Kidney (tissue), 13 donors: ENCODE measurements at regions not wholly inside any gene's neighbourhood (a gene's known extent, or its start where the extent isn't known, plus 50 kb on each side); places are given as distances from the start of the nearest gene placed in this dataset.

ENCODE experiments used
- DNase-seq, 5 donors: peaks; one replicate each; pipeline ENCODE4 v3.0.0-alpha.2; 2013 to 2020
- FAIRE-seq: peaks from 2 replicates; lab custom pipeline; 2012; peaks lifted over from hg19 to GRCh38; lab: Jason Lieb, UNC
- H3K27ac ChIP-seq, 2 donors: one replicate each; pipeline ENCODE4 v1.7.0; 2013; ENCODE audit warnings: low read depth in 2 of 2, low read length in 2 of 2, inconsistent platforms in 1 of 2
- H3K27me3 ChIP-seq: one replicate; pipeline ENCODE4 v1.7.1; 2013; ENCODE audit warnings: low read length, inconsistent platforms; ENCODE audit not compliant: control insufficient read depth, insufficient read depth
- H3K36me3 ChIP-seq, 3 donors: one replicate each; pipeline versions ENCODE4 v1.7.0 to v1.7.1; 2013; ENCODE audit warnings: low read length in 3 of 3, control low read depth in 1 of 3, inconsistent platforms in 1 of 3; ENCODE audit not compliant: insufficient read depth in 3 of 3, control insufficient read depth in 2 of 3
- H3K4me1 ChIP-seq, 3 donors: one replicate each; pipeline versions ENCODE4 v1.7.0 to v1.7.1; 2013; ENCODE audit warnings: low read length in 3 of 3, inconsistent platforms in 1 of 3, low read depth in 1 of 3; ENCODE audit not compliant: control insufficient read depth in 2 of 3, insufficient read depth in 2 of 3
- H3K4me3 ChIP-seq, 3 donors: one replicate each; pipeline versions ENCODE4 v1.7.0 to v1.8.1; 2013; ENCODE audit warnings: low read length in 3 of 3, control low read depth in 1 of 3, inconsistent platforms in 1 of 3
- H3K9ac ChIP-seq, 3 donors: one replicate each; pipeline versions ENCODE4 v1.7.0 to v1.7.1; 2013; ENCODE audit warnings: low read length in 3 of 3, control low read depth in 1 of 3, inconsistent platforms in 1 of 3
- H3K9me3 ChIP-seq, 3 donors: one replicate each; pipeline versions ENCODE4 v1.7.0 to v1.7.1; 2013; ENCODE audit warnings: low read length in 3 of 3, control low read depth in 1 of 3, inconsistent platforms in 1 of 3; ENCODE audit not compliant: control insufficient read depth in 2 of 3, insufficient read depth in 1 of 3
- intact Hi-C: fragments of 100-400 bp; cut with DNase I; formaldehyde crosslinking; loops from one replicate; pipeline ENCODE4 v1.11.1; 2022
- TF ChIP-seq, protein P1 (sequence below): IDR thresholded peaks from 3 replicates; pipeline ENCODE4 v1.5.1; 2012; ENCODE audit warnings: mild to moderate bottlenecking, moderate library complexity, borderline replicate concordance; ENCODE audit not compliant: insufficient read depth; ENCODE audit errors: extremely low read depth
- donor health status: control.
- donor health status: control.
- donor health status: control.
- donor health status: control.
- donor health status: control.
- donor health status: DM: yes; HTN: yes; CAD: no.
- donor health status: Normal renal cell carcinoma (clear cell type).

DNA sequence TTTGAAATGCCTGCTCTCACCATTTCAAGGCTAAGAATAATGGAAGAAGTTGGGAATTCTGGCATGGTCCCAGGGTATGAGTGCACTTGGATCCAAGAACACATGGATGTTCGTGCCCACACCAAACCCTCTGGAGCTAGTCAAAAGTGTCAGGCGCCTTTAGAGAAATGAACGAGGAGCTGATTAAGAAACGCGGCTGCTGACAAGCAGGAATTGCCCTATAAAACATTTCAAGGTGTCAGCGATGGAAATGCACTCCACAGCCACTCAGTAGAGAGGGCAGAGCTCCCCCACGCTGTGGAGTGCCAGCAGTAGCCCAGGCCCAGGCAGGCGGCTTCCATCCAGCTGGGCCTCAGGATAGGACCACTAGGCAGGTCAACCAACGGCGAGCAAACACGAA is 213.7 kb downstream of the TTC32 start:
- Histone ChIP-seq H3K36me3 (no peaks in the 10 kb centered on the region), H3K4me3 (no peak overlapping the region), H3K27me3 (no peaks in the 10 kb centered on the region), H3K4me1 (no peaks in the 10 kb centered on the region), H3K9me3 (no peaks in the 10 kb centered on the region), H3K27ac (no peak overlapping the region), H3K9ac (no peak overlapping the region)
- peak in 1 of 5 donors; percentile 23 for DNase-seq
- FAIRE-seq: no peak
- TF ChIP-seq, protein P1, sequence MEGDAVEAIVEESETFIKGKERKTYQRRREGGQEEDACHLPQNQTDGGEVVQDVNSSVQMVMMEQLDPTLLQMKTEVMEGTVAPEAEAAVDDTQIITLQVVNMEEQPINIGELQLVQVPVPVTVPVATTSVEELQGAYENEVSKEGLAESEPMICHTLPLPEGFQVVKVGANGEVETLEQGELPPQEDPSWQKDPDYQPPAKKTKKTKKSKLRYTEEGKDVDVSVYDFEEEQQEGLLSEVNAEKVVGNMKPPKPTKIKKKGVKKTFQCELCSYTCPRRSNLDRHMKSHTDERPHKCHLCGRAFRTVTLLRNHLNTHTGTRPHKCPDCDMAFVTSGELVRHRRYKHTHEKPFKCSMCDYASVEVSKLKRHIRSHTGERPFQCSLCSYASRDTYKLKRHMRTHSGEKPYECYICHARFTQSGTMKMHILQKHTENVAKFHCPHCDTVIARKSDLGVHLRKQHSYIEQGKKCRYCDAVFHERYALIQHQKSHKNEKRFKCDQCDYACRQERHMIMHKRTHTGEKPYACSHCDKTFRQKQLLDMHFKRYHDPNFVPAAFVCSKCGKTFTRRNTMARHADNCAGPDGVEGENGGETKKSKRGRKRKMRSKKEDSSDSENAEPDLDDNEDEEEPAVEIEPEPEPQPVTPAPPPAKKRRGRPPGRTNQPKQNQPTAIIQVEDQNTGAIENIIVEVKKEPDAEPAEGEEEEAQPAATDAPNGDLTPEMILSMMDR: no peak
- intact Hi-C loops: no loop called here

DNA sequence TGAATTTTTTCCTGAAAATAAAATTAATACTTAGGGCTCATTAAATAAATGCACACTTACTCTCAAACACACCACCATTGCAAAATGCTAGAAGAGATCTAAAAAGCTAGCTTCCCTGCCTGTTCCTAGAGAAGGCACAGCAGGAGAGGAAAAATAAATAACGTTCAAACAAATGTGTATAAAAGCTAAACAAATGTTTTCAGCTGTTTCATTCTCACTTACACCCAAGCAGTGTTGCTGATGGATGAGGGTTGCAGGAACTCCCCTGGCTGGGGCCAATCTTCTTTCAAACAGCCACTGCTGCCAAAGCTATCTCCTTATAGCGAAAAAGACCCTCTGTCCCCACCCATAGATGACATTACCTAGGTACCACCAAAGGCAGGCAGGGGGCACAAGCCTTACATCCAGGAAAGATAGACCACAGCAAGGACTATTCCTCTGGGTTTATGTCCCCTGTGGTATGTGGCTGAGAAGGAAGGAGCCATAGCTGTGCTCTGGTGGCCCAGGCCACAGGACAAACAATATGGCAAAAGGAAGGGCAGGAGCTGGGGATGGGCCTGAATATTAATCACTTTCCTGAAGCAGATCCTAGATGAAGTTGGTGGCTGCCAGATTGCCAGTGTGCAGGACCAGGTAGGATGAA is 214.6 kb downstream of the TTC32 start:
- no peak for FAIRE-seq

DNA sequence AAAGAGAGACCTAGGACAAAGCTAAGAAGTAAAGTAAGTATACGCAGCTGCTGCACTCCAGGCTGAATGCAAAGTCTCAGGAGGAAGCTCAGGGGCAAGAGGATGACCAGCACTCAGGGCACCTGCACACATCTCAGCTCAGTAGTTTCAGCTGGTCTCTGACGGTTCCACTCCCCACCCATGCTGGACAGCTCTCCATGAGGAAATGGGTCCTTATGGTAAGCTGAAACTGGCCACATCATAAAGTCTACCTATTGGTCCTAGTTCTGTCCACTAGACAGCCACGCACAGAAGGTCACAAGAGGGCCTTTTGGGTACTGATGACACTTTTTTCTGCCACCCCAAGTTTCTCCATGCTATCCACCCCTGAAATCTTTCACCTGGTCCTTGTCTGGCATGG is 215.3 kb downstream of the TTC32 start:
- H3K27me3 ChIP-seq: no peaks in the 10 kb centered on the region
- H3K4me3 ChIP-seq: no peak overlapping the region
- no peak overlapping the region for H3K27ac ChIP-seq
- H3K36me3 ChIP-seq: no peaks in the 10 kb centered on the region
- no peak overlapping the region for H3K9ac ChIP-seq
- TF ChIP-seq, protein P1: no peak
- no peaks in the 10 kb centered on the region for H3K9me3 ChIP-seq
- intact Hi-C loops: no loop called here
- DNase-seq (no peak), FAIRE-seq (no peak)
- H3K4me1 ChIP-seq: no peaks in the 10 kb centered on the region

More for the DNA sequence above, 214.6 kb downstream of the TTC32 start:
- H3K36me3 ChIP-seq: no peaks in the 10 kb centered on the region
- H3K4me3 ChIP-seq: no peak overlapping the region
- no peak for DNase-seq
- intact Hi-C loops: no loop called here
- no peak overlapping the region for H3K27ac ChIP-seq
- no peaks in the 10 kb centered on the region for H3K27me3 ChIP-seq
- no peaks in the 10 kb centered on the region for H3K9me3 ChIP-seq
- TF ChIP-seq, protein P1: no peak
- H3K9ac ChIP-seq: no peak overlapping the region
- no peaks in the 10 kb centered on the region for H3K4me1 ChIP-seq

DNA sequence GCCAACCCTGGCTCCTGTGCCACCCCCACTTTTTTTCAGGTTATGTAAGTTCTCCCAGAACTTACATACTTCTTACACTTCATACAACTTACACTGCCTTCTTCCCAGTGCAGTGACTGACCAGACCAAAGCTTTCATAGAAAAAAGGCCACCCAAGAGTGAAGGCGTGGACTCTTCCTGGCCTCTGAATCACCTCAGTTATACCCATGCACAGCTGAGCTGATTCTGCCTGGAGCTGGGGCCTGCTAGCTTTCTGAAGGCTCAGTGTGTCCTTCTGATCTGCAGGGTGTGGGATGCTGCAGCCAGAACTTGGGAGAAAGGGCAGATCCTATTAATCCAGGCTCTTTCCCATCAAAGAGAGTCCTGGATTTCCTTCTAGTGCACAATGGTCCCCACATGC is 216.1 kb downstream of the TTC32 start:
- Histone ChIP-seq H3K27ac (no peak overlapping the region), H3K4me1 (no peaks in the 10 kb centered on the region)
- TF ChIP-seq, protein P1: no peak

More for the DNA sequence above, 216.1 kb downstream of the TTC32 start:
- Histone ChIP-seq H3K36me3 (no peaks in the 10 kb centered on the region), H3K4me3 (no peak overlapping the region), H3K9me3 (no peaks in the 10 kb centered on the region), H3K27me3 (no peaks in the 10 kb centered on the region), H3K9ac (no peak overlapping the region)
- DNase-seq (no peak), FAIRE-seq (no peak)
- intact Hi-C loops: no loop called here
